Hepatocyte (in vitro differentiated cells): ENCODE measurements at regions not wholly inside any gene's neighbourhood (a gene's known extent, or its start where the extent isn't known, plus 50 kb on each side); places are given as distances from the start of the nearest gene placed in this dataset.

Experiments
- EZH2 ChIP-seq: fragments of 200-600 bp; sonication (generic); IDR thresholded peaks from 2 replicates; pipeline ENCODE4 v1.6.1; 2016; ENCODE audit warnings: antibody characterized with exemption, mild to moderate bottlenecking, borderline replicate concordance
- TF ChIP-seq, protein P1 (sequence below): fragments of 200-600 bp; sonication (generic); IDR thresholded peaks from 2 replicates; pipeline ENCODE4 v1.5.1; 2016; ENCODE audit warnings: antibody characterized with exemption, mild to moderate bottlenecking; ENCODE audit not compliant: poor library complexity

DNA sequence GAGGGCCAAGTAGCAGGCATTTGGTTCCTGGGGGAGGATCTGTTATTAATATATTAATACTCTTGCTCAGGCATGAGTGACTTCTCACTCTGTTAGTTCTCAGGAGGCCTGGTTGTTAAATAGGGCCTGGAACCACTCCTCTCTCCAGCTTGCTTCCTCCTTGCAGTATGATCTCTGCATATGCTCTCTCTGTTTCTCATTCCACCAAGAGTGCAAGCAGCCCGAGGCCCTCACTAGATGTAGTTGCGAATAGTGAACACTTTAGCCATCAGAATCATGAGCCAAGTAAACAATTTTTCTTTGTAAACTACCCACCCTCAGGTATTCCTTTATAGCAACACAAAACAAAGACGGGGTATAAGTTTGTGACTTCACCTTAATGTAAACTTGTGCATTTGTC lies 784.3 kb downstream of the DNAJB9 start:
- TF ChIP-seq, protein P1, sequence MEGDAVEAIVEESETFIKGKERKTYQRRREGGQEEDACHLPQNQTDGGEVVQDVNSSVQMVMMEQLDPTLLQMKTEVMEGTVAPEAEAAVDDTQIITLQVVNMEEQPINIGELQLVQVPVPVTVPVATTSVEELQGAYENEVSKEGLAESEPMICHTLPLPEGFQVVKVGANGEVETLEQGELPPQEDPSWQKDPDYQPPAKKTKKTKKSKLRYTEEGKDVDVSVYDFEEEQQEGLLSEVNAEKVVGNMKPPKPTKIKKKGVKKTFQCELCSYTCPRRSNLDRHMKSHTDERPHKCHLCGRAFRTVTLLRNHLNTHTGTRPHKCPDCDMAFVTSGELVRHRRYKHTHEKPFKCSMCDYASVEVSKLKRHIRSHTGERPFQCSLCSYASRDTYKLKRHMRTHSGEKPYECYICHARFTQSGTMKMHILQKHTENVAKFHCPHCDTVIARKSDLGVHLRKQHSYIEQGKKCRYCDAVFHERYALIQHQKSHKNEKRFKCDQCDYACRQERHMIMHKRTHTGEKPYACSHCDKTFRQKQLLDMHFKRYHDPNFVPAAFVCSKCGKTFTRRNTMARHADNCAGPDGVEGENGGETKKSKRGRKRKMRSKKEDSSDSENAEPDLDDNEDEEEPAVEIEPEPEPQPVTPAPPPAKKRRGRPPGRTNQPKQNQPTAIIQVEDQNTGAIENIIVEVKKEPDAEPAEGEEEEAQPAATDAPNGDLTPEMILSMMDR, result no peak
- TF ChIP-seq EZH2, result no peak
